Retinal pigment epithelial cell (primary cell): ENCODE measurements at regions not wholly inside any gene's neighbourhood (a gene's known extent, or its start where the extent isn't known, plus 50 kb on each side); places are given as distances from the start of the nearest gene placed in this dataset.

Experiments
- DNase-seq: peaks from one replicate; pipeline ENCODE4 v3.0.0-alpha.2; 2010; ENCODE audit warnings: low read depth
- H3K4me3 ChIP-seq: 2 replicates; pipeline ENCODE4 v1.5.1; 2011; ENCODE audit warnings: mild to moderate bottlenecking, low read length, control low read depth, moderate library complexity
- CTCF ChIP-seq: conservative IDR thresholded peaks from 2 replicates; pipeline ENCODE4 v1.5.1; 2011; ENCODE audit warnings: low read depth, low read length, control low read depth, inconsistent platforms

GRCh38 chr9:79390781-79391770, 180.7 kb upstream of the TLE4 start:
- DNase-seq, result no peak
- no peak for TF ChIP-seq CTCF
- no peak overlapping the region for H3K4me3 ChIP-seq

GRCh38 chr9:79395228-79395627, 176.5 kb upstream of the TLE4 start:
- TF ChIP-seq CTCF, result no peak

GRCh38 chr9:79395755-79396154, 176.0 kb upstream of the TLE4 start:
- no peak for DNase-seq
- TF ChIP-seq CTCF, result no peak
- H3K4me3 ChIP-seq, result no peak overlapping the region

More at GRCh38 chr9:79395228-79395627, 176.5 kb upstream of the TLE4 start:
- no peak for DNase-seq
- H3K4me3 ChIP-seq, result no peak overlapping the region

GRCh38 chr9:79396168-79396567, 175.6 kb upstream of the TLE4 start:
- no peak overlapping the region for H3K4me3 ChIP-seq
- TF ChIP-seq CTCF, result no peak
- no peak for DNase-seq

- no peak for TF ChIP-seq CTCF
- DNase-seq, result no peak
- no peak overlapping the region for H3K4me3 ChIP-seq
Measured at GRCh38 chr9:79403495-79403894, 168.3 kb upstream of the TLE4 start.

GRCh38 chr9:79408200-79408599, 163.6 kb upstream of the TLE4 start:
- no peak overlapping the region for H3K4me3 ChIP-seq
- peak; percentile 17 for TF ChIP-seq CTCF
- no peak for DNase-seq

GRCh38 chr9:79408617-79409016, 163.1 kb upstream of the TLE4 start:
- no peak for TF ChIP-seq CTCF
- no peak overlapping the region for H3K4me3 ChIP-seq
- DNase-seq, result no peak
